ENCODE measurements at regions not wholly inside any gene's neighbourhood (a gene's known extent, or its start where the extent isn't known, plus 50 kb on each side); places are given as distances from the start of the nearest gene placed in this dataset.

- peaks cover 31% of the 10 kb centered on the region for H3K27me3 Mint-ChIP-seq (ENCODE audit: low read depth)
- peak; percentile 79 for DNase-seq (ENCODE audit: low spot score)
- TF ChIP-seq CTCF (IDR thresholded peaks at IDR 0.05), result no peak
- no peaks in the 10 kb centered on the region for H3K4me1 Mint-ChIP-seq (ENCODE audit: low read depth)
- H3K36me3 Mint-ChIP-seq (ENCODE audit: low read depth), result peaks cover 1% of the 10 kb centered on the region
- no peak overlapping the region for H3K27ac Mint-ChIP-seq (ENCODE audit: unreplicated experiment)
- H3K9me3 Mint-ChIP-seq (ENCODE audit: low read depth), result peaks cover 14% of the 10 kb centered on the region
- no peak overlapping the region for H3K4me3 Mint-ChIP-seq (ENCODE audit: unreplicated experiment)
Measured at GRCh38 chr14:104375551-104376201, 203.9 kb upstream of the C14orf180 start.

DNA sequence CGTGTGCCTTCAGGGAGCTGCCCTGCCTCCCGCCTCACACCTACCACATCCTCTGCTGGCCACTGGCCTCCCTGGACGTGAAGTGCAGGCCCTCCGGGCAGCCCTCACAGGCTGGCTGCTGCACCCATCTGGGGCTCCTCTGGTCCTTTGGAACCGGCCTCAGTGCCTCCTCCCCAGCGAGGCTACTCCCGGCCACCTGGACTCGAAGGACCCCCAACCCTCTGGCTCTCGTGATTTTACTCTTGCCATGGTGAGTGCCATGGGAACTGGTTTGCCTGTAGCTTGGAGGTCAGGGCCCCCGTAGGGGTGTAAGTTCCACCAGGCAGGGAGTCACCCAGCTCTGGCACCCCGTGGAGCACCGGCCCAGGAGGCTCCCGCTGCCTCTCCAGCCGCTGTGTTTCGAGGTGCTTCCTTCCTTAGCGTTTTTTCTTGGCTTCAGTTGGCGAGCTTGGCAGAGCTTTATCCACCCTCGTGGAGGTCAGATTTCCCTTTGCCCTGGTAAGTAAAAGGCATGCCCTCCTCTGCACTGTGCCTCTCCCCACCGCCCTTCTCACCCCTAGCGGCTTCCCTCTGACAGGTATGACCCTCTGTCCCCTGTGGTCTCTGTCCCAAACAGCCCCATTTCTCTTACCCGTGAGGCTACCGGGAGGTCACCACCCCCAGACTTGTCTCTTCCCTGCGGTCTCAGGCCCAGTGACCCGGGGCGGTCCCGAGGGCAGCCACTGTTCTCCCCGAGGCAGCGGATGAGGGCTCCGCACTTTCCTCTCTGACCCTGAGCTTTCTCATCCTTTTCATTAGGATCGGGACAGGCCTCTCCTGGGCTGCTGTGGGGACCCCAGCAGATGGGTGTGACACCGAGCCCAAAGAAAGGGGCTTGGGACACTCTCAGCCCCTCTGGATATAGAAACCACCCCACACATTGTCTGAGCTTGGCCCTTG is 203.1 kb upstream of the C14orf180 start:
- no peak overlapping the region for H3K27ac Mint-ChIP-seq (ENCODE audit: unreplicated experiment)
- H3K36me3 Mint-ChIP-seq (ENCODE audit: low read depth), result peaks cover 4% of the 10 kb centered on the region
- H3K9me3 Mint-ChIP-seq (ENCODE audit: low read depth), result peaks cover 22% of the 10 kb centered on the region
- H3K4me3 Mint-ChIP-seq (ENCODE audit: unreplicated experiment), result no peak overlapping the region
- TF ChIP-seq CTCF (IDR thresholded peaks at IDR 0.05), result no peak
- DNase-seq (ENCODE audit: low spot score), result peak; percentile 75
- H3K27me3 Mint-ChIP-seq (ENCODE audit: low read depth), result peaks cover 34% of the 10 kb centered on the region
- no peaks in the 10 kb centered on the region for H3K4me1 Mint-ChIP-seq (ENCODE audit: low read depth)

DNA sequence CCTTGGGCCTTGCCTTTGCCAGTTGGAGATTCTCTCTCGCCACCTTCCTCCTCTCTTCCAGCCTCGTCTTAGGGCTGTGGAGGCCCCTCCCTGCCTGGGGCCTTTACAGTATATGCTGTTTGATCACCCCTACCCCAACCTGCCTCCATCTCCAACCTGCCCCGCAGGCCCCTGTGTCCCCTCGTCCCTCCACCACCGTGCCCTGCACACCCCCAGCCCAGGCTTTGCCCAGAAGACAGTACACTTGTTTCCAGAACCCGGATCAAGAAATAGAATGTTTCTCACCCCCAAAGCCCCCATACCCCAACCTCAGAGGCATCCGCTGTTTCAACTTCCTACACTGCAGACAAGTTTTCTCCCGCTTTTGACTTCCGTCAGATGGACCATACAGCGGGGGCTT is 202.3 kb upstream of the C14orf180 start:
- H3K27ac Mint-ChIP-seq (ENCODE audit: unreplicated experiment), result no peak overlapping the region
- H3K4me3 Mint-ChIP-seq (ENCODE audit: unreplicated experiment), result no peak overlapping the region
- H3K4me1 Mint-ChIP-seq (ENCODE audit: low read depth), result no peaks in the 10 kb centered on the region
- DNase-seq (ENCODE audit: low spot score), result peak; percentile 73
- peaks cover 4% of the 10 kb centered on the region for H3K36me3 Mint-ChIP-seq (ENCODE audit: low read depth)
- no peak for TF ChIP-seq CTCF (IDR thresholded peaks at IDR 0.05)
- H3K27me3 Mint-ChIP-seq (ENCODE audit: low read depth), result peaks cover 37% of the 10 kb centered on the region
- H3K9me3 Mint-ChIP-seq (ENCODE audit: low read depth), result peaks cover 21% of the 10 kb centered on the region

DNA sequence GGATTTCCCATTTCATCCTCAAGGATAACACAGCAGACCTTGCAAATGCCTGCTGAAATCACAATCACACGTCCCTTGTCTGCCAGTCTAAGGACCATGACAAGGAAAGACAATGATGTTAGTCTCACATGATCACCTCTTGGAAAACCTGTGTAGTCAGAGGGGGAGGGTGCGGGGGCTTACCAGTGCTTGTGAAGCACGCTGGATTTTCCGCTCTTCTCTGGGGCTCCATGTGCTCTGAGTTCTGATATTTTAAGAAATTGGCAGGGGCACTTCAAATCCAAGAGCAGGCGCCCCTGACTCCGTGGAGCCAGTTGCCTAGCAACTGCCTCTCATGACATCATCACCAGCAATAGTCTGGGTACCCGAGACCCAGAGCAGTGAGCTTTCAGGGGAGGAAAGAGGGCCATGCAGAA is 200.9 kb upstream of the C14orf180 start:
- Mint-ChIP-seq H3K4me1 (ENCODE audit: low read depth) (no peaks in the 10 kb centered on the region), H3K4me3 (ENCODE audit: unreplicated experiment) (no peak overlapping the region), H3K9me3 (ENCODE audit: low read depth) (peaks cover 21% of the 10 kb centered on the region), H3K36me3 (ENCODE audit: low read depth) (peaks cover 4% of the 10 kb centered on the region), H3K27me3 (ENCODE audit: low read depth) (peaks cover 39% of the 10 kb centered on the region), H3K27ac (ENCODE audit: unreplicated experiment) (no peak overlapping the region)
- TF ChIP-seq CTCF (IDR thresholded peaks at IDR 0.05), result no peak
- peak; percentile 5 for DNase-seq (ENCODE audit: low spot score)

DNA sequence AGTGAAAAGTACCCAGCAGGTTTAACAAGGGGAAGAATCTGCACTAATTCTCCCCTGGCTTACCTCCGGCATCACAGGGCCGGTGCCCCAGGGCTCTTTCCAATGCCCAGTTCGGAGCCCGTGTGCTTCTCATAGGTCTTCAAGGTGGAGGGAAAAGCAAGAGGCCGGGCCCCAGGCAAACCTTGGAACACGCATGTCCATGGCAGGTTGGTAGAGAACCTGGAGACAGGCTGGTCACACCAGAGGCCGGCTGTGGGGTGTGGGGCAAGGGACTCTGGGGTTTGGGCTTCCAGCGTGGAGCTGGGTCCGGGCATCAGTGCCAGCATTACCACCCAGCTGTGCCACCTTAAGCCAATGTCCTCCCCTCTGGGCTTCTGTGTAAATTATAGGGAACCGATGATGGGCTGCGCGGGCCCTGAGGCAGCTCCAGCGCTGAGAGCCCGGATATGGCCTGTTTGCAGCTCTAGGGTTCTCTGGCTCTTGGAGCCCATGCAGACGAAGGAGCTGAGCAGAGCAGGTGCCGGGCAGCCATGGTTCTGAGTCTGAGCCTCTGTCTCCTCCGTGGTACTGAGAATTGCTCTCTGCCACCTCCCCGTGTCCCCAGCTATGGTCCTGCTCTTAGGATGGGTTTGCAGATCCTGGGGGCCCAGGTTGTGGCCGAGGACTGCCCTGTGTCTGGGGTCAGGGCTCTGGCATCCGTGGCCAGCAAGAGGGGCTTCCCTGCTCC is 197.0 kb upstream of the C14orf180 start:
- no peak for TF ChIP-seq CTCF (IDR thresholded peaks at IDR 0.05)
- Mint-ChIP-seq H3K27me3 (ENCODE audit: low read depth) (peaks cover 34% of the 10 kb centered on the region), H3K36me3 (ENCODE audit: low read depth) (peaks cover 4% of the 10 kb centered on the region), H3K4me1 (ENCODE audit: low read depth) (no peaks in the 10 kb centered on the region), H3K27ac (ENCODE audit: unreplicated experiment) (no peak overlapping the region), H3K9me3 (ENCODE audit: low read depth) (peaks cover 21% of the 10 kb centered on the region), H3K4me3 (ENCODE audit: unreplicated experiment) (no peak overlapping the region)
- peak; percentile 86 for DNase-seq (ENCODE audit: low spot score)

Measured in chondrocyte (in vitro differentiated cells).